Choroid plexus epithelial cell (primary cell): ENCODE measurements at regions not wholly inside any gene's neighbourhood (a gene's known extent, or its start where the extent isn't known, plus 50 kb on each side); places are given as distances from the start of the nearest gene placed in this dataset.
A peak's percentile ranks its signal among the peaks of the same experiment; 100 is the strongest.

Experiments
- DNase-seq: peaks from one replicate; pipeline ENCODE4 v3.0.0-alpha.2; 2010; ENCODE audit warnings: low read depth
- H3K4me3 ChIP-seq: 2 replicates; pipeline ENCODE4 v1.5.1; 2011; ENCODE audit warnings: low read depth, mild to moderate bottlenecking, control low read depth, low read length, moderate library complexity
- CTCF ChIP-seq: conservative IDR thresholded peaks from 2 replicates; pipeline ENCODE4 v1.5.1; 2011; ENCODE audit warnings: low read depth, mild to moderate bottlenecking, control low read depth, inconsistent platforms, low read length, moderate library complexity

- peak overlapping the region; percentile 78 for H3K4me3 ChIP-seq
- DNase-seq, result peak; percentile 98
- TF ChIP-seq CTCF, result no peak
Observed at GRCh38 chr6:26240157-26241032, 124.6 kb upstream of the BTN3A2 start.

GRCh38 chr6:26241033-26241895 lies 123.7 kb upstream of the BTN3A2 start:
- no peak for TF ChIP-seq CTCF
- H3K4me3 ChIP-seq, result peak overlapping the region; percentile 78
- peak; percentile 90 for DNase-seq

- H3K4me3 ChIP-seq, result no peak overlapping the region
- no peak for TF ChIP-seq CTCF
- no peak for DNase-seq
Observed at GRCh38 chr6:26243132-26243531, 121.9 kb upstream of the BTN3A2 start.

- no peak for DNase-seq
- TF ChIP-seq CTCF, result no peak
- no peak overlapping the region for H3K4me3 ChIP-seq
Observed at GRCh38 chr6:26243752-26244151, 121.2 kb upstream of the BTN3A2 start.

DNA sequence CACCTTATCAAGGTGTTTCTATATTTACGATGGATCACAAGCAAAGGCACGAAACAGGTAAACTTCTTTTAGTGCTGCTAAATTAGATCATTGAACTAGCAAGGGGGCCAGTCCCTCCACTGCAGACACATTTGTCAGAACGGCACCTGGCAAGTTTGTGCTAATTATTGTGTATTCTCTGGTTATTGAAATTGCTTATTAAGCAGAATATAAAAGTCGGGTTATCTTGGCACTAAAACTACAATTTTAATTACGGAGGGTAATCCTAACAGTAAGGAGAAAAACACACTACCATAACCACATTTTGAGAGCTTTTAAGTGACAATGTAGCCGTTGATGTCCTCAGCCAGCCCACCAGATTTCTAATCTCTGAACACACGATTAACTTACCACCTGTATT lies 118.9 kb upstream of the BTN3A2 start:
- no peak for TF ChIP-seq CTCF
- no peak overlapping the region for H3K4me3 ChIP-seq
- DNase-seq, result no peak

DNA sequence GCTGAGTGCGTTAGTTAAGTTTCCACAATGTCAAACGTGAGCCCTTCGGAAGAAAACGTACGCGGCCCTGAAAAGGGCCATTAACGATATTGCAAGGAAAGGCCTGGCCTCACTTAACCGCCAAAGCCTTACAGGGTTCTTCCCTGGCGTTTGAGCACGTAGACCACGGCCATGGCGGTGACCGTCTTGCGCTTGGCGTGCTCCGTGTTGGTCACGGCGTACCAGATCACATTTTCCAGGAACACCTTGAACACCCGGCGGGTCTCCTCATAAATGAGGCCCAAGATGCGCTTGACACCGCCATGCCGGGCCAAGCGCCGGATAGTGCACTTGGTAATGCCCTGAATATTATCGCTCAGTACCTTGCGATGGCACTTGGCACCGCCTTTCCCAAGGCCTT lies 118.4 kb upstream of the BTN3A2 start:
- no peak for DNase-seq

More for the DNA sequence above, 118.4 kb upstream of the BTN3A2 start:
- TF ChIP-seq CTCF, result no peak
- H3K4me3 ChIP-seq, result no peak overlapping the region
